GM19468 (cell line): ENCODE measurements at regions not wholly inside any gene's neighbourhood (a gene's known extent, or its start where the extent isn't known, plus 50 kb on each side); places are given as distances from the start of the nearest gene placed in this dataset.
"Not testable (repeated sequence)": the region's sequence is repeated elsewhere in the genome, so short reads cannot be mapped to it uniquely, and the experiment has no call there.

ENCODE experiments used
- ATAC-seq: cut with Tn5 transposase; IDR thresholded peaks from one replicate; pipeline ENCODE4 v1.9.1; 2021; ENCODE audit warnings: mild to moderate bottlenecking, moderate library complexity, moderate number of reproducible peaks; ENCODE audit not compliant: unreplicated experiment; ENCODE audit errors: extremely low read depth

DNA sequence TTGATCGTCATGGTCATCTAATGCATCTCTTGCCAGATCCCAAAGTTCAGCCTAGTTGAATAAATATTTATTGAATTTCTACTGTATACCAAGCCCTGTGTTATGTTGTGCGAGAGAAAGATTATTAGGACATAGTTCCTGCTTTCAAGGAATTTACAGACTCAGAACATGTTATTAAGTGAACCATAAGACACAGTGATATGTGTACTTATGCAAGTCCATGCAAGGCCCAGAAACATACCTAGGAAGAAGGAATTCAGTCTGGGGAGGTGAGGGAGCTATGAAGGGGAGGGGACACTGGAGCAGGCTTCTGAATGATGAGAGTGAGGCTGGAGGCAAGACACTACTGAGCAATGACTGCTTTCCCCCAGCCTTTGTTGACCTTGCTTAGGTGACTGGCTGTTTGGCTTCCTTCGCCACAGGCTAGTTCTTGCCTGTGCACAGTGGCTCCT is 81.4 kb downstream of the ACAA2 start:
- no peak for ATAC-seq

DNA sequence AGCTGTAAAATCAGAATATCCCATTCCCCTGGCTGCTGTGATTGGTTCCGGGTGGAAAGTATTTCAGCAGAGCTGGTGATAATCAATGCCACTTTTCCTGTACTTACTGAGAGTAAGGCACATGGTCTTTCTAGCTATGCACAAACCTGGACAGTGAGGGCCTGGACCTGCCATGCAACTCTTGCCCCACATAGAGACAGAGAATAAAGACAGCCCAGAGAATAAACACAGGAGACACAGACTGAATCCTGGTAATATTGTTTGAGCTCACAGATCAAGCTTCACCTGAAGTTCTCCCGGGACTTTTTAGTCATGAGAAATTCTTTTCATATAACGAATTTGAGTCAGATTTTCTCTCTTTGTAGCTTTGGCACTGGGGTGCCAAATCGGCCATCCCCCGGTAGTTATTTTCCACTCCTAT is 81.9 kb downstream of the ACAA2 start:
- no peak for ATAC-seq

DNA sequence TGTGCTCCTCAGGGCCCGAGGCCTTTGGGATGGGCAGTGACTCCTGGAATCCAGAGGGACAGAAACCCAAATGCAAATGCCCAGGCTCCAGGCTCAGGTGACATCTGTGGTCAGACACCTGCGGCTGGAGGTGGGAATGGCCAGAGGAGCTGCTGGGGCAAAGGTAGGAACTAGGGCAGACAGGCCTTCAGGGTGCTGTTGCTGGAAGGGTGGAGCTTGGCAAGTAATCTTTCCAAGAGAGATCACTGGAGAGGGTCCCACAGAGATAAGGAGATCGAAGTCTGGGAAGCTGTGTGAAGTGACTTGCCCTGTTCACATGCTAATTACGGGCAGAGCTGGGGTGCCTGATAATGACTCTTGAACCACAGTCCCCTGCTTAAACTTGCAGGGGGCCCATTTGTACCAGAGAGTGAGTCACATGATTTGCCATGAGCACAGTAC is 82.4 kb downstream of the ACAA2 start:
- no peak for ATAC-seq

DNA sequence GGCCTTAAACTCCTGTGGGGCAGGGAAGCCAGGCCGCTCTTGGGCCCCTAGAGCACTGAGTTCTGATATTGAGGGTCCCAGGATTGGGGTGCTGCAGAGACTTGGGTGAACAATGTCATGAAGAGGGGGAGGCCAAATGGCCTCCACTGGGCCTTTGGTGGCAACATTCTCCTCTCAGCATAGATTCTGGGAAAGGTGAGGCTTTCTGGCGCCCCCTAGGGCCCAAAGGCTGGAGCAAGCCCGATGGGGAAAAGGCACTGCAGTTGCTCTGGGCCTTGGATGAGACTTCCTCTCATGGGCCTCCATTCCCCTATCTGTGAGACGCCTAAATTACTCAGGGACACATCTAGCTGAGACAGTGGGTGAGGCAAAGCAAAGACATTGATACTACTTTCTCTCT is 84.8 kb downstream of the ACAA2 start:
- no peak for ATAC-seq

DNA sequence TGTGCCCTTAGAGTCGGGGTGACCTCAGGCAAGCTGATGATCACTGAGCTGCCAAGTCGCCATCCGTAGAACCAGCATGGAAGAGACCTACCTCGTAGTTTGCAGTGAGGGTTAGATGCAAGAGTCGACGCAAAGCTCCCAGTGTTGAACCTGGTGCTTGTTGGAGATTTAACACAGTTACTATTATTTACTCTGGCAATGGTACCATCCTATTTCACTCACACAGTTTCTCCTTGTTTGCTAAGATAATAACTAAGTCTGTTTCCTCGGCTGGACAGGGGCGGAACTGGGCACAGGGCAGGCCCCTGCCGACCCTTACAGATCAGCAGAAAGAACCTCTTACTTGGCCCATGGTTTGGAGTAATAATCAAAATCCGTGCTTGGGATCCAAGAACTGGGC is 85.5 kb downstream of the ACAA2 start:
- ATAC-seq, result no peak

DNA sequence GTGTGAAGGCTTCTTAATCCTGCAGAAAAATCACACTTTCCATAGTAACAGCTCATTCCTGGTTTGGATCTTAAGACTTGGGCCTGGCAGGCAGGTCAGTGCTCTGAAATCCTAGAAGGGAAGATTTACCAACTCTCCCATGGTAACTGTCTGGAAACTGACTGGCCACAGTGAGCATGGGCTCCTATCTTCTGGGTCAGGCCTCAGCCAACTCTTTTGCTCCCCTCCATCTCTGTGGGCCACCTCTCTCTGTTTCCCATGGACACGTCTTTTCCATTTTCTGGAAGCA is 86.7 kb downstream of the ACAA2 start:
- no peak for ATAC-seq

DNA sequence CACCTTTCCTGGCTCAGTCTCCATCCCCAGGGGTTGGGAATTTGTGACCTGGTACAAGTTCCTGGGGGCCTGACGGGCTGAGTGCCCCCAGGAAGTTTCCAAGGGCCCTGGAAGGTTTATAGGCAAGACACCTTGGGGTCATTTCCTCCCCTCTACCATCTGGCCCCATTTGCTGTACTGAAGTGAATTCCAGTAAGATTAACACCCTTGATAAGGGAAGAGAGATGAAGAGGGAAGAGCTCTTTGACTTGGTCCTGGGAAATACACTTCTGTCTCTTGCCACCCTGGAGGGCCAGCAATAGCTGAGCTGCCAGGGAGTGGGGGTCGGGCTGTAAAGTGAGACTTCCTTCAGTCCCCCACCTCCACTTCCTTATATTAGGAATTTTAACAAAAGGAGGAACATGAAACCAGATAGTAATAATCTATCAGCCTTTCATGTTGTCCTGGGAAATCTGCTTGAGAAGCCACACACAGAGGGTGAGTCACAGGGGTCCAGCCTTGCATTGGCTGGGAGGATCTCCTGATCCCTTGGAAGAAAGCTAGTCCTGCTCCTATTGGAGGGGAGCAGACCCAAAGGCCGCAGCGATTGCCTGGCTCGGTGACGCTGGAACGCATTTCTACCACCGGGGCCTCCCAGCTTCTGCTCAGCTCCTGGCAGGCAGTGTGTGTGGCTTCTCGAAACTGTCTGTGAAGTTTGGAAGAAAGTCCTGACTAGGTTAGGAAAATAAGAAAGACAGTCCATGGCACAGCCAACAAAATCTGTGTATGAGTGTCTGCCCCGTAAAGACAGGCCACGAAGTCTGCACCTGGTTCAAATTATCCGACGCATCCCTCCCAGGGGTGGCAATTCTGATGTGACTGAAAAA is 87.3 kb downstream of the ACAA2 start:
- ATAC-seq, result no peak

DNA sequence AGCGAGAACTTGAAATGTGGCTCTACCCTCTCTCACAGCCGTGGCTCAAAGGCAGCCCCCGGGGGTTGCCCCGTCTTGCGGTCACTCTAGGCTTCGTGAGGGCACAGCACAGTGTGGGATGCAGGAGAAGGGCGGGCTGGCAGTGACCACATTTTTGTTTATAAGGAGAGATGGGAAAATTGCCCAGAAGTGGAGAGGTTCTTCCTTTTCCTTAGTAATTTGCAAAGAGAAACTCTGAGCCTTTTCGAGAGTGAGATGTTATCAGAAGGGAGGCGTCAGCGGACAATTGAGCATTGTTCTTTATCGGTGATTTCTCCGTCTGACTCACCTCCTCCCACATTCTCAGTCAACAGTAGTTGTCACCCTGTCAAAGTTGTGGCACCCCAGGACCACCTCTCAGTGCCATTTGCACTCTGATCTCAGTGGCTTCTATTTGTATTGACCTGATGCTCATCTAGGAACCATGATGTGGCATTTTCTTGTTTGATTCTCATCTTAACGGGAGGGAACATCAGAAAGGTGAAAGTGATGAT is 89.6 kb downstream of the ACAA2 start:
- no peak for ATAC-seq

DNA sequence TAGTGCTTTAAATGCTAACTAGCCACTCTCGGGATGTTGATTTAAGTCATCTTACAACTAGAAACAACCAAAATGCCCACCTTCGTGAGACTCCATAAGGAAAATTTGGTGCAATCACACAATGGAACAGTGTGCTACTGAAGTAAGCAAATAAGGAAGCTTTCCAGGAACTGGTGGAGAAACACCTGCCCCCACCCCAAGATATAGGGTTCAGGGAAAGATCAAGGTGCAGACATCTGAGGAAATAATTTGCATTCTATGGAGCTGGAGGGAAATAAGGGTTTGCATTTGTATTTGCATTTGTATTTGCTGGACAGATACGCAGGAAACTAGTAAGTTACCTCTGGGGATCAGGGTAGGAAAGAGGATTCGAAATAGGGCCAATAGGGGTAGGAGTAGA is 90.9 kb downstream of the ACAA2 start:
- no peak for ATAC-seq

DNA sequence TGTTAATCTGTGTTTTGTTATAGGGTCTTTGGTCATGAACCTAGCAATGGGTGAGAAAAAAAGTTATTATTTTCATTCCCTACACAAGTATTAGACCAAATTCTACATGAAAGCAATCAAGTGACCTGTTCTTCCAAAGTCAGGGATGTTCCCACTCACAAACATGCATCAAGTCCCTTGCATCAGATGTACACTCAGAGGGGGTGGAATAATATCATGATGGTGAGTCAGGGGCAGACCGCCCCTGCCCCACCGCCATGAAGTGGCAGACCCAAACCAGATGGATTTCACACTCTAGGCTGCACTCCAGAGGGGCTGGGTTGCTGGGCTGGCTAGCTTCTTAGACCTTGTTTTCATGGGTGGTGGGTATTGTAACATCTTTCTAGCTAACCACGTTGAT is 91.4 kb downstream of the ACAA2 start:
- no peak for ATAC-seq

DNA sequence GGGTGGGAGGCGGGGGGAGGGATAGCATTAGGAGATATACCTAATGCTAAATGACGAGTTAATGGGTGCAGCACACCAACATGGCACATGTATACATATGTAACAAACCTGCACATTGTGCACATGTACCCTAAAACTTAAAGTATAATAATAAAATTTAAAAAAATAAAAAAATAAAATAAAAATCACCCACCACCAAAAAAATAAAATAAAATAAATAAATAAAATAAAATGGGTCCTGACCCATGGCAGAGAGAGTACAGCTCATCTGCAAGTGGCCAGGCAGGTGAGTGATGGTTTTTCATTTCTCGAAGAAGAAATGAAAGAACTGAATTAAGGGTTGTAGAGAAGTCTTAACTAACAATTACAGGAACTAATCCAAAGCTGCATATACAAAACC is 92.4 kb downstream of the ACAA2 start:
- ATAC-seq, result not testable (repeated sequence)

DNA sequence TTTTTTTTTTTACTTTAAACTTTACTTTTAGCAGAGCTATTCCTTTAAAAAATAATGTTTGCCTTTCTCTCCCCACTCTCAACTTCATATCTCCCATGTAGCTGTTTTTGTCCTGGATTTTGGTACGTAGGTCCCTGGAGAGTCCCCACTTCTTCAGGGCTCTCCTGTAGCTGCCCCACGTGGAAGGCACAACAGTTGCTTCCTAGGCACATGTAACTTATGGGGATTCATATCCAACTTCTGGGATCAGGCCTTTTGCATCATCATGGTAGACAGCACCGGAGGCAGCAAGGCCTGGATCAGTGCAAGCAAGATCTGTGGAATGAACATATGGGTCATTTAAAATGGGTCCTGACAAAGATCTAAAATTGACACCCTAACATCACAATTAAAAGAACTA is 95.7 kb downstream of the ACAA2 start:
- ATAC-seq, result no peak

DNA sequence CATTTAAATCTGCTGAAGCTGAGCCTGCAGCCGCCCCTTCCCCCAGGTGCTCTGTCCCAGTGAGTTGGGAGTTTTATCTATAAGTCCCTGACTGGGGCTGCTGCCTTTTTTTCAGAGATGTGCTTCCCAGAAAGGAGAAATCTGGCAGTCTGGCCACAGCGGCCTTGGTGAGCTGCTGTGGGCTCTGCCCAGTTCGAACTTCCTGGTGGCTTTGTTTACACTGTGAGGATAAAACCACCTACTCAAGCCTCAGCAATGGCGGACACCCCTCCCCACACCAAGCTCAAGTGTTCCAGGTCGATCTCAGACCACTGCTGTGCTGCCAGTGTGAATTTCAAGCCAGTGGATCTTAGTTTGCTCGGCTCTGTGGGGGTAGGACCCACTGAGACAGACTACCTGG is 97.3 kb downstream of the ACAA2 start:
- ATAC-seq, result no peak

DNA sequence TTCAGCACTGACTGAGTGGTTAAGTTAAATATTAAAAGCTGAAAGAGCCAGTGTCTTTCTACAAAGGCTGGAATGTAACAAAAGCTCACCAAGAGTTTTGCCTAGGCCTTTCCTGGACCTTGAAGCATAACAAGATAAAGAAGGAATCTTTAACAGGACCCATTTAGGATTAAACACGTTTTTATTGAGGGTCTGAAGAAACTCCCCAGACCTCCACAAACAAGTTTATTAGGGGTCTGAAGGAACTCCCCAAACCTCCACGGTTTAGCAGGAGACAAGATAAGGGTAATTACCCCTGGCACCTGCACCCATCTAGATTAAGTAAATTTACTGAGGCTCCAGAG is 104.0 kb downstream of the ACAA2 start:
- ATAC-seq, result no peak

DNA sequence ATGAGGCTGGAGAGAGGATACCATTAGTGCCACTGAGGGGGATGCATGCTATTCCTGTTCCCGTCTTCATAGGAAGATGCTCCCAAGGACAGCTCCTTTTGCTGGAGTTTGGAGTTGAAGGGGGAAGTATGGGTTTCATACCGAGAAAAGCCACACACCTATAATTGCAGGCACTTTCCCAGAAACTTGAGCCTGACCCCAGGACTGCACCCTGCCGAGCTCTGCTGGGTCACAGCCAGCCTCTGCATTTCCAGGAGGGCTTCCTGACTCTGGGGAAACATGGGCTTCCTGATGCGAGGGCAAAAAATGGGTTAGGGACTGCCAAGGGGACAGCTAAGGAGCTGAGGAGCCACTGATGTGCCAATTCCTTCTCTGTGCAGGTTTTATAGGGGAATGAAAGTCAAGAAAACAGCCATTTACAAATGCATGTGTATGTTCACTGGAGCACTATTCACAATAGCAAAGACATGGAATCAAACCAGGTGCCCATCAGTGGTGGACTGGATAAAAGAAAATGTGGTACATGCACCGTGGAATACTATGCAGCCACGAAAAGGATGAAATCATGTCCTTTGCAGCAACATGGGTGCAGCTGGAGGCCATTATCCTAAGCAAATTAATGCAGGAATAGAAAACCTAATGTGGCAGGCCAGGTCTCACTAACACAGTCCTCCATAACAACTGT is 104.5 kb downstream of the ACAA2 start:
- no peak for ATAC-seq

DNA sequence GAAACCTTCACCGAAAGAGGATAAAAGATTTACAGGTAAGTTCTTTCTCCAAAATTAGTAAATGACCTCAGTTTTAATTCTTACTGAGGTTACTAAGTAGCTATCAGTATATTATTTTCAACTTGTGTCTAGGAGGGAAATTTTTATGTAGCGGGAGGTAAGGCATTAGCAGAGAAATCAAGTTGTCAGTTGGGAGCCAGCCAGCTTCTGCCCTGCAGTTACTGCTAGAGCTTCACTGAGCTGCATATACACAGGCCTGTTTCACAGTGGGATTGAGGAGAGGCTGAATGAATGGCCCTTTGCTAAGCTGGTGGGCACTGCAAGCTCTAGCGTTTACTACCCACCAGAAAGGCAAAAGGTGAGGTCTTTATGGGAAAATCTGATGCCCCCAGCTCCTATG is 105.7 kb downstream of the ACAA2 start:
- ATAC-seq, result no peak

DNA sequence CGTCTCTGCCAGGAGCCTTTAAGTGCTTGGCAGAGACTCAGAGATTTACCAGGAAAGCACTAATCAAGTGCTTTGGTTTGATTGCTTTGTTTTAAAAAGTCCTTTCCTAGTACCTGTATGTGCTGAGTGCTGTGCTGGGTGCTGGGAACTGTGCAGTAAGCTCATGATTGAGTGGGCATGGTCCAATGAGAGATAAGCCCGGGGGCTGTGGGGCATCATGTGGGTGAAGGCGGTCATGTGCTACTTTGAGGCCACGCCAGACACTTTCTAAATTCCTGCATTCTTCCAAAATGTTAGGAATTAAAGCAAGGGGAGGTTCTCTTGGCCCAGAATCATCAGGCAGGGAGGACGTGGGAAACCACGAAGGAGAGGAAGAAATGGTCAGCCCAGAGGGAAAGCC is 109.0 kb downstream of the ACAA2 start:
- no peak for ATAC-seq

DNA sequence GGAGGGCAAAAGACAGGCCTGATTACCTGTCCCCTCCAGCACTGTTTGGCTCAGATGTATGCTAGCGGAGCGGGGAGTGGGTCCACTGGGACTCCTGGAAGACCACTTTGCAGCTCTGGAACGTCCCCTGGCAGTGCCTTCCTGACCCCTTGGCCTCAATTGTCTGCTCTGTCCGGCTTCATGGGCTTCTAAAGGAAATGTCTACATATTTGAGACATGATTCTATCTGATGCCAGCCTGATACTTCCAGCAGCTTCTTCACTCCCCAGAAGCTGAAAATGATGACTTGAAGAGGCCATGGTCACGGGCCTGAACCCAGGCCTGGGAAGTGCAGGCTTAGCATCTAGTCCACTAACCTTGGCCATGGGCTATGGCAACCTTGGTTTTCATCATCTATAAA is 112.1 kb downstream of the ACAA2 start:
- no peak for ATAC-seq

DNA sequence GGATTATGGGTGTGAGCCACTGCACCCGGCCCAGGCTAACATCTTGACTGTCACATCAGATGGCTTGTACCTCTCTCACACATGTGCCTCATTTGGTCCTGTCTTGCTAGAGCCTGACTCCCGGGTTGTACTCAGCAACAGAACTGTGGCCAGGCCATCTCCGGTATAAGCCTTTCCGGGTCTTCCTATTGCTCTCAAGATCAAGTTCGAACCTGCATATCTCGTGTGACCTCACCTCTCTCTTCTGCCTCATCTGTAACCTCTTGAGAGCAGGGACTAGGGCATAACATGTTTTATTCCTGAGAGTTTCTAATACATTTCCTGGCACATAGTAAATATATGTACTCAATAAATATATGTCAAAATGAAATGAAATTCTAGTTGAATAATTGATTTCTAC is 114.0 kb downstream of the ACAA2 start:
- no peak for ATAC-seq

DNA sequence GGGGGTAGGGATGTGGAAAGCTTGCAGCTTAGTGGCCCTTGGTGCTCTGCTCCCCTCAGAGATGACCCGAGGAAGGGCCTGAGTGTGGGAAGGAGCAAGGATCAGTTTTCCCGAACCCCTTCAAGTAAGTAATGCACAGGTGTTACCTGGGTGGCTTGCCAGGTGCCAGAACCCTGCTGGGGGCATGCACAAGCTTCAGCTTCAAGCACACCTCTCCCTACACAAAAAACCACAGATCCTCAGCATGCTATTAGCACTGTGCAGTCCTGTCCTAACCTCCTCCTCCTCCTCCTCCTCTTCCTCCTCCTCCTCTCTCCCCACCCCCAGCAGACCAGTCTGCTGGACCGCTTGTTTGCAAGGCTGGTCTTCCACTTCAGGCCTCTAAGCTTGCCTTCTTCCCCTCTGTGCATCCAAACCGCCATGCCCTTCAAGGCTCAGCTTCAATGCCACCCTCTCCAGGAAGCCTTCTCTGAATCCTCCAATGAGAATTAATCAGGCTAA is 114.8 kb downstream of the ACAA2 start:
- ATAC-seq, result no peak

DNA sequence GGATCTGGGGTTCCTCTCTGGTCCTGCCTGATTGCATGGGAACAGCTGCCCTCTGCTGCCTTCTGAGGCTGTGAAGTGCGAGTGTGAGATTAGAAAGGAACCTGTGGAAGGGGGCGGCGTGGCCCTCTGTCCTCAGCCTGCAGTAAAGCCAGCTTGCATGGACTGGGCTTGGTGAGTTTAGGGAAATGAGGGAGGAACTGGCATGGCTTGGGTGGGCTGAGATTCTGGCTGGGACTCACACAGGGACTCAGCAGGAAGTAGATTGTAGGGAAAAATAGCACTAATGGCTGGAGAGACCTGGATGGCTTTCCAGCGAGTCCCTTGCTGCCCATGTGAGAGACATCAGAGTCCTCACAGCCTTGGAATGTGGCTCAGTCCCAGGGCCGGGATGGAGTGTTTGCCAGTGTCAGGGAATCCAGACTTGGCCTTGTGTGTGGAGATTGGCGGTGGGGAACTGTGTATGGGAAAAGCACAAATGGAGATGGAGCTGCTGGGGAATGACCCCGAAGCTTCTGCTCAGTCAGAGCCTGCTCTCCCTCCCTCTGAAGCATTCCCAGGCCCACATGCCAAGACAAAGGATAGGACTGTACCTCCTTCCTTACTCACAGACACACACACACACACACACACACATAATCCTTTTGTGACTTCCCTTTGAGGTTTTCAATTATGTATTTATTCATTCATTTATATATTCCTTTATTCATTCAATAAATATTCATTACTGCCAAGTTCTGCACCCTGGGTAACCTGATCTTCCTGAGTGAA is 115.4 kb downstream of the ACAA2 start:
- ATAC-seq, result no peak
